Smooth muscle cell (in vitro differentiated cells): ENCODE measurements at regions not wholly inside any gene's neighbourhood (a gene's known extent, or its start where the extent isn't known, plus 50 kb on each side); places are given as distances from the start of the nearest gene placed in this dataset.

Source experiments
- DNase-seq: peaks from one replicate; lab custom pipeline; 2025; ENCODE audit not compliant: unreplicated experiment; lab: John Stamatoyannopoulos, UW
- H2AFZ ChIP-seq: fragments of 200-600 bp; sonication (generic); 2 replicates; pipeline ENCODE4 v1.6.0; 2016; ENCODE audit warnings: antibody characterized with exemption, low read depth, mild to moderate bottlenecking
- H3F3A ChIP-seq: fragments of 200-600 bp; sonication (generic); 2 replicates; pipeline ENCODE4 v1.6.0; 2017; ENCODE audit warnings: antibody characterized with exemption, low read depth
- H3K27ac ChIP-seq: fragments of 200-600 bp; sonication (generic); 2 replicates; pipeline ENCODE4 v1.5.1; 2016; ENCODE audit warnings: low read depth, mild to moderate bottlenecking
- H3K27me3 ChIP-seq: fragments of 200-600 bp; sonication (generic); 2 replicates; pipeline ENCODE4 v1.6.1; 2016; ENCODE audit warnings: low read depth, mild to moderate bottlenecking
- H3K36me3 ChIP-seq: fragments of 200-600 bp; sonication (generic); 2 replicates; pipeline ENCODE4 v1.5.1; 2016; ENCODE audit warnings: low read depth
- H3K4me1 ChIP-seq: fragments of 200-600 bp; sonication (generic); 2 replicates; pipeline ENCODE4 v1.5.1; 2016; ENCODE audit warnings: low read depth
- H3K4me2 ChIP-seq: fragments of 200-600 bp; sonication (generic); 2 replicates; pipeline ENCODE4 v1.6.0; 2016; ENCODE audit warnings: mild to moderate bottlenecking
- H3K4me3 ChIP-seq: fragments of 200-600 bp; sonication (generic); 2 replicates; pipeline ENCODE4 v1.5.1; 2016; ENCODE audit warnings: mild to moderate bottlenecking
- H3K79me2 ChIP-seq: fragments of 200-600 bp; sonication (generic); 2 replicates; pipeline ENCODE4 v1.6.0; 2016; ENCODE audit warnings: low read depth, mild to moderate bottlenecking
- H3K9ac ChIP-seq: fragments of 200-600 bp; sonication (generic); 2 replicates; pipeline ENCODE4 v1.6.0; 2016; ENCODE audit warnings: low read depth
- H3K9me3 ChIP-seq: fragments of 200-600 bp; sonication (generic); replicated peaks from 2 replicates; pipeline ENCODE4 v1.5.1; 2016; ENCODE audit warnings: low read depth
- H4K20me1 ChIP-seq: fragments of 200-600 bp; sonication (generic); 2 replicates; pipeline ENCODE4 v1.6.0; 2016; ENCODE audit warnings: low read depth
- CTCF ChIP-seq: fragments of 200-600 bp; sonication (generic); IDR thresholded peaks from 2 replicates; pipeline ENCODE4 v1.5.1; 2017; ENCODE audit warnings: borderline replicate concordance, mild to moderate bottlenecking, antibody characterized with exemption; ENCODE audit not compliant: insufficient read depth, poor library complexity, severe bottlenecking
- WGBS: methylation state at CpG from one replicate; pipeline ENCODE4 v1.1.7; 2016; ENCODE audit warnings: low lambda C conversion rate; 5-methylcytosine and 5-hydroxymethylcytosine counted together

- Histone ChIP-seq H3K4me3 (no peak overlapping the region), H3K27me3 (no peaks in the 10 kb centered on the region), H3K36me3 (no peaks in the 10 kb centered on the region), H2AFZ (peak overlapping the region; percentile 39), H3K79me2 (no peaks in the 10 kb centered on the region), H4K20me1 (no peaks in the 10 kb centered on the region), H3F3A (no peaks in the 10 kb centered on the region), H3K27ac (no peak overlapping the region), H3K9me3 (no peaks in the 10 kb centered on the region), H3K4me1 (peaks cover 18% of the 10 kb centered on the region), H3K4me2 (peak overlapping the region; percentile 21), H3K9ac (no peak overlapping the region)
- DNase-seq = no peak
- 61% methylated on average over 7 of the region's 7 CpGs for WGBS
- no peak for TF ChIP-seq CTCF
These were observed 609.4 kb upstream of the PCDH15 start for GRCh38 chr10:55410415-55410885.

GRCh38 chr10:55404094-55404493, 603.1 kb upstream of the PCDH15 start:
- Histone ChIP-seq H3K4me2 (no peak overlapping the region), H3F3A (no peaks in the 10 kb centered on the region), H3K4me3 (no peak overlapping the region), H3K36me3 (no peaks in the 10 kb centered on the region), H3K79me2 (no peaks in the 10 kb centered on the region), H3K27me3 (no peaks in the 10 kb centered on the region), H2AFZ (no peak overlapping the region), H3K4me1 (peaks cover 4% of the 10 kb centered on the region), H3K9me3 (no peaks in the 10 kb centered on the region), H3K9ac (no peak overlapping the region), H3K27ac (no peak overlapping the region), H4K20me1 (no peaks in the 10 kb centered on the region)
- DNase-seq = no peak
- WGBS = 84% methylated on average over 6 of the region's 6 CpGs
- no peak for TF ChIP-seq CTCF

GRCh38 chr10:55400075-55400849, 599.2 kb upstream of the PCDH15 start:
- Histone ChIP-seq H3K9ac (no peak overlapping the region), H2AFZ (peak overlapping the region; percentile 8), H3K4me3 (no peak overlapping the region), H3K27ac (peak overlapping the region; percentile 52), H3K4me1 (peaks cover 4% of the 10 kb centered on the region), H3K27me3 (no peaks in the 10 kb centered on the region), H3K9me3 (no peaks in the 10 kb centered on the region), H3K4me2 (peak overlapping the region; percentile 60), H3K79me2 (no peaks in the 10 kb centered on the region), H3K36me3 (no peaks in the 10 kb centered on the region), H3F3A (no peaks in the 10 kb centered on the region), H4K20me1 (no peaks in the 10 kb centered on the region)
- 47% methylated on average over 3 of the region's 3 CpGs for WGBS
- TF ChIP-seq CTCF = no peak
- no peak for DNase-seq

- Histone ChIP-seq H3K9ac (no peak overlapping the region), H3K4me2 (no peak overlapping the region)
These were observed 597.5 kb upstream of the PCDH15 start for GRCh38 chr10:55398497-55398882.

More at GRCh38 chr10:55398497-55398882, 597.5 kb upstream of the PCDH15 start:
- H4K20me1 ChIP-seq = no peaks in the 10 kb centered on the region
- DNase-seq = no peak
- H3F3A ChIP-seq = no peaks in the 10 kb centered on the region
- no peak for TF ChIP-seq CTCF
- 96% methylated on average over 1 of the region's 1 CpG for WGBS
- peaks cover 4% of the 10 kb centered on the region for H3K4me1 ChIP-seq
- H3K9me3 ChIP-seq = no peaks in the 10 kb centered on the region
- no peak overlapping the region for H3K27ac ChIP-seq
- no peak overlapping the region for H3K4me3 ChIP-seq
- H2AFZ ChIP-seq = no peak overlapping the region
- no peaks in the 10 kb centered on the region for H3K79me2 ChIP-seq
- H3K27me3 ChIP-seq = no peaks in the 10 kb centered on the region
- H3K36me3 ChIP-seq = no peaks in the 10 kb centered on the region
